K562 (cell line): ENCODE measurements at regions not wholly inside any gene's neighbourhood (a gene's known extent, or its start where the extent isn't known, plus 50 kb on each side); places are given as distances from the start of the nearest gene placed in this dataset.

Experiments
- ATAC-seq: fragments of 200-7000 bp; cut with Tn5 transposase; 3 replicates; pipeline ENCODE4 v1.9.1; 2020; ENCODE audit warnings: moderate library complexity
- BruUV-seq: library from RNA; stranded (reverse); fragments of 400-500 nt; replicated peaks from 2 replicates; lab custom pipeline; 2021; lab: Mats Ljungman, UMichigan
- CTCF ChIA-PET: fragments of 300-600 bp; formaldehyde crosslinking; extraction: SDS; loops from one replicate; lab custom pipeline; 2021; ENCODE audit warnings: low intra/inter-chr PET ratio; lab: Yijun Ruan, JAX
- POLR2A ChIA-PET: fragments of 300-600, 350-650 bp; sonication (Branson Sonifier 250); formaldehyde crosslinking; extraction: SDS; loops from one replicate; lab custom pipeline; 2021; ENCODE audit warnings: antibody characterized with exemption, inconsistent platforms; lab: Yijun Ruan, JAX
- DNase-seq, 4 experiments: peaks; one replicate each; pipeline versions ENCODE4 v3.0.0 to v3.0.0-alpha.2; 2011 to 2018; ENCODE audit warnings: low spot score in 3 of 4, mixed read lengths in 3 of 4; ENCODE audit errors: extremely low read depth in 1 of 4
- FAIRE-seq: peaks from 2 replicates; lab custom pipeline; 2011; peaks lifted over from hg19 to GRCh38; lab: Jason Lieb, UNC
- H2AFZ ChIP-seq: 2 replicates; pipeline ENCODE4 v1.6.0; 2011; ENCODE audit warnings: low read depth, low read length, control low read depth, inconsistent platforms
- H3K27ac ChIP-seq: fragments of 200-600 bp; 3 replicates; pipeline ENCODE4 v1.8.0; 2011; ENCODE audit warnings: low read depth, mild to moderate bottlenecking, control low read depth, inconsistent platforms, low read length, moderate library complexity, mixed read lengths; ENCODE audit errors: extremely low read depth
- H3K27me3 ChIP-seq, 2 experiments: fragments of 300-600 bp in 1 of 2; 2 replicates in 1 of 2; 3 replicates in 1 of 2; pipeline versions ENCODE4 v1.6.0 to v1.8.0; 2011; ENCODE audit warnings: inconsistent platforms in 2 of 2, low read length in 2 of 2, mild to moderate bottlenecking in 1 of 2, mixed read lengths in 1 of 2, moderate library complexity in 1 of 2; ENCODE audit not compliant: control insufficient read depth in 2 of 2, insufficient read depth in 2 of 2
- H3K36me3 ChIP-seq: fragments of 300-600 bp; 3 replicates; pipeline ENCODE4 v1.8.0; 2011; ENCODE audit warnings: mild to moderate bottlenecking, low read length, inconsistent platforms; ENCODE audit not compliant: control insufficient read depth, insufficient read depth
- H3K4me1 ChIP-seq, 2 experiments: fragments of 200-600 bp in 1 of 2; replicated peaks in 1 of 2; 2 replicates in 1 of 2; 3 replicates in 1 of 2; pipeline versions ENCODE4 v1.5.1 to v1.8.0; 2011; ENCODE audit warnings: inconsistent platforms in 2 of 2, low read length in 2 of 2, mild to moderate bottlenecking in 1 of 2, mixed read lengths in 1 of 2, moderate library complexity in 1 of 2; ENCODE audit not compliant: control insufficient read depth in 2 of 2, insufficient read depth in 2 of 2
- H3K4me2 ChIP-seq: 2 replicates; pipeline ENCODE4 v1.6.1; 2011; ENCODE audit warnings: low read length, control low read depth, inconsistent platforms, mixed read lengths; ENCODE audit not compliant: insufficient read depth
- H3K4me3 ChIP-seq: fragments of 200-600 bp; sonication (generic), shearing (Covaris generic); 2 replicates; pipeline ENCODE4 v1.5.1; 2016; ENCODE audit warnings: control low read depth, inconsistent platforms
- H3K79me2 ChIP-seq: fragments of 200-600 bp; 3 replicates; pipeline ENCODE4 v1.8.0; 2011; ENCODE audit warnings: low read length, inconsistent platforms; ENCODE audit not compliant: control insufficient read depth, insufficient read depth
- H3K9ac ChIP-seq, 2 experiments: 2 replicates each; pipeline versions ENCODE4 v1.6.0 to v1.6.1; 2011; ENCODE audit warnings: low read depth in 2 of 2, low read length in 2 of 2, control low read depth in 1 of 2, inconsistent platforms in 1 of 2, mild to moderate bottlenecking in 1 of 2, mixed read lengths in 1 of 2; ENCODE audit not compliant: insufficient read depth in 1 of 2
- H3K9me1 ChIP-seq: one replicate; pipeline ENCODE4 v1.6.0; 2011; ENCODE audit warnings: inconsistent platforms, mild to moderate bottlenecking, low read length, moderate library complexity; ENCODE audit not compliant: control insufficient read depth, insufficient read depth
- H3K9me3 ChIP-seq: replicated peaks from 2 replicates; pipeline ENCODE4 v1.5.1; 2011; ENCODE audit warnings: low read depth, low read length, inconsistent platforms; ENCODE audit not compliant: control insufficient read depth, insufficient read depth
- H4K20me1 ChIP-seq: replicated peaks from 2 replicates; pipeline ENCODE4 v1.6.1; 2011; ENCODE audit warnings: low read length, inconsistent platforms, mixed read lengths; ENCODE audit not compliant: control insufficient read depth, insufficient read depth
- BCOR ChIP-seq: fragments of 450-650 bp; IDR thresholded peaks from 2 replicates; pipeline ENCODE4 v1.6.1; 2016
- EGR1 ChIP-seq: fragments of 450-650 bp; conservative IDR thresholded peaks from 2 replicates; pipeline ENCODE4 v1.6.1; 2017; ENCODE audit warnings: mild to moderate bottlenecking
- RBM25 ChIP-seq: fragments of 200-400 bp; formaldehyde crosslinking; IDR thresholded peaks from 2 replicates; pipeline ENCODE4 v1.6.1; 2018; ENCODE audit warnings: low read length, low read depth, moderate library complexity; ENCODE audit not compliant: severe bottlenecking
- SMAD1 ChIP-seq: fragments of 150-350 bp; IDR thresholded peaks from 2 replicates; pipeline ENCODE4 v1.6.1; 2014; ENCODE audit warnings: low read length, low read depth; ENCODE audit not compliant: partially characterized antibody
- VEZF1 ChIP-seq: fragments of 200-800 bp; sonication (Bioruptor generic); IDR thresholded peaks from 2 replicates; pipeline ENCODE4 v1.6.1; 2017; ENCODE audit warnings: missing genetic modification characterization, missing compliant biosample characterization
- ZFP36 ChIP-seq: fragments of 150-350 bp; IDR thresholded peaks from 2 replicates; pipeline ENCODE4 v1.6.1; 2018; ENCODE audit warnings: low read length, low read depth; ENCODE audit not compliant: partially characterized antibody
- ZNF263 ChIP-seq: sonication (generic); formaldehyde crosslinking; IDR thresholded peaks from 2 replicates; pipeline ENCODE4 v1.8.0; 2022; ENCODE audit warnings: mild to moderate bottlenecking, missing genetic modification reagents, borderline replicate concordance
- ZNF277 ChIP-seq: fragments of 250-450 bp; sonication (Bioruptor Pico); IDR thresholded peaks from 2 replicates; pipeline ENCODE4 v1.8.0; 2022; ENCODE audit warnings: inconsistent platforms, mild to moderate bottlenecking, moderate library complexity, borderline replicate concordance
- WGBS: fragments of 100-300 bp; shearing (Covaris generic); methylation state at CpG from one replicate; pipeline ENCODE4 v1.1.6; 2016; ENCODE audit warnings: low coverage, mixed read lengths; ENCODE audit not compliant: insufficient coverage; ENCODE audit errors: missing lambda C conversion rate; 5-methylcytosine and 5-hydroxymethylcytosine counted together
- in situ Hi-C: fragments of 300-500 bp; cut with MboI; formaldehyde crosslinking; loops from 4 replicates; pipeline ENCODE4 v1.15.0; 2018; ENCODE audit warnings: inconsistent platforms, mixed read lengths
- intact Hi-C: fragments of 100-400 bp; cut with micrococcal nuclease; formaldehyde crosslinking; loops from 2 replicates; pipeline ENCODE4 v1.14.2; 2022

- 49% methylated on average over 2 of the region's 5 CpGs for WGBS
- no peaks in the 10 kb centered on the region for H3K27me3 ChIP-seq
- FAIRE-seq (no peak), ATAC-seq (peak; percentile 10; the same call in 1 of the 3 replicates), DNase-seq (peak in 2 of 4 experiments; percentile 37 to 38)
- peak overlapping the region; percentile 70 for H2AFZ ChIP-seq
- H3K4me2 ChIP-seq, result 0 out of 2 replicates have a peak overlapping the region, but pooled peaks have one; percentile 7
- H3K9me1 ChIP-seq, result no peaks in the 10 kb centered on the region
- BruUV-seq, result no TSS peak
- ChIA-PET POLR2A (interaction anchor here (0.5 to 1.6 kb wide), 5 partner anchors 100 to 457 kb away, joined by 3 to 11 read pairs (median 3); partner anchors contain the start of gene IL6), CTCF (interaction anchor here (0.6 to 1.7 kb wide), 5 partner anchors 164 to 240 kb away, joined by 3 to 6 read pairs (median 4); no protein-coding TSS in a partner anchor)
- H3K27ac ChIP-seq, result no peak overlapping the region
- H3K79me2 ChIP-seq, result peaks cover 6% of the 10 kb centered on the region; the same call in 2 of the 3 replicates
- no peak overlapping the region for H3K4me3 ChIP-seq
- H3K9me3 ChIP-seq, result no peaks in the 10 kb centered on the region
- peaks cover 15 to 51% of the 10 kb centered on the region in 2 experiments for H3K4me1 ChIP-seq
- no peak overlapping the region; a peak in 1 of 4 replicates for H3K9ac ChIP-seq
- H3K36me3 ChIP-seq, result no peaks in the 10 kb centered on the region
- H4K20me1 ChIP-seq, result no peaks in the 10 kb centered on the region
- intact Hi-C loops, result loop anchor here (5.0 to 10.0 kb wide), 4 partner anchors 100 to 510 kb away; no protein-coding TSS in a partner anchor
- in situ Hi-C loops, result loop anchor here (5.0 kb wide), 2 partner anchors 160 to 505 kb away; no protein-coding TSS in a partner anchor
- TF ChIP-seq ZNF277 (CRISPR knock-in tag), result no peak
- peak; percentile 63 for TF ChIP-seq EGR1
- TF ChIP-seq BCOR, result peak; percentile 55
- no peak for TF ChIP-seq SMAD1
- TF ChIP-seq ZNF263 (CRISPR knock-in tag), result peak; percentile 89
- peak; percentile 8; the same call in 1 of the 2 replicates for TF ChIP-seq VEZF1 (CRISPR knock-in tag)
- TF ChIP-seq RBM25, result peak; percentile 54
- TF ChIP-seq ZFP36, result peak; percentile 47
Measured at GRCh38 chr7:22561895-22562593, 62.1 kb upstream of the STEAP1B start.
